Bronchial epithelial cell (primary cell): ENCODE measurements at regions not wholly inside any gene's neighbourhood (a gene's known extent, or its start where the extent isn't known, plus 50 kb on each side); places are given as distances from the start of the nearest gene placed in this dataset.
"Not testable (repeated sequence)": the region's sequence is repeated elsewhere in the genome, so short reads cannot be mapped to it uniquely, and the experiment has no call there.

ENCODE experiments used
- DNase-seq: peaks from one replicate; pipeline ENCODE4 v3.0.0-alpha.2; 2010; ENCODE audit warnings: low read depth
- FAIRE-seq: peaks from 2 replicates; lab custom pipeline; 2011; peaks lifted over from hg19 to GRCh38; lab: Jason Lieb, UNC
- H3K27me3 ChIP-seq: 2 replicates; pipeline ENCODE4 v1.5.1; 2011; ENCODE audit warnings: low read length; ENCODE audit not compliant: control insufficient read depth, insufficient read depth
- H3K36me3 ChIP-seq: 2 replicates; pipeline ENCODE4 v1.5.1; 2011; ENCODE audit warnings: low read length; ENCODE audit not compliant: control insufficient read depth, insufficient read depth
- H3K4me3 ChIP-seq: 2 replicates; pipeline ENCODE4 v1.5.1; 2011; ENCODE audit warnings: mild to moderate bottlenecking, low read depth, low read length, control low read depth
- TF ChIP-seq, protein P1 (sequence below): IDR thresholded peaks from 2 replicates; pipeline ENCODE4 v1.5.1; 2011; ENCODE audit warnings: mild to moderate bottlenecking, moderate library complexity, low read length, control low read depth, inconsistent platforms; ENCODE audit not compliant: insufficient read depth, severe bottlenecking

DNA sequence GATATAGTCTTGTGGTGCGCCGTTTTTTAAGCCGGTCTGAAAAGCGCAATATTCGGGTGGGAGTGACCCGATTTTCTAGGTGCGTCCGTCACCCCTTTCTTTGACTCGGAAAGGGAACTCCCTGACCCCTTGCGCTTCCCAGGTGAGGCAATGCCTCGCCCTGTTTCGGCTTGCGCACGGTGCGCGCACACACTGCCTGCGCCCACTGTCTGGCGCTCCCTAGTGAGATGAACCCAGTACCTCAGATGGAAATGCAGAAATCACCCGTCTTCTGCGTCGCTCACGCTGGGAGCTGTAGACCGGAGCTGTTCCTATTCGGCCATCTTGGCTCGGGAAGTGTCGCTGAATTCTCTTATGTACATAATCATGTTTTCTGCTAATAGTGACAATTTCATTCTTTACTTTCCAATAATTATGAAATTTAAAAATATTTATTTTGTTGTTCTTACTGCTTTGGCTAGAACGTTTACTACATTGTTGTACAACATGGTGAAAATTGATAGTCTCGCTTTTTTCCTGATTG is 61.2 kb upstream of the MINDY3 start:
- DNase-seq, H3K4me3 ChIP-seq, H3K27me3 ChIP-seq, H3K36me3 ChIP-seq, FAIRE-seq: not testable (repeated sequence)

GRCh38 chr10:15931376-15931775 is 71.1 kb upstream of the MINDY3 start:
- Histone ChIP-seq H3K36me3 (no peaks in the 10 kb centered on the region), H3K27me3 (no peaks in the 10 kb centered on the region), H3K4me3 (no peak overlapping the region)
- DNase-seq, result no peak
- TF ChIP-seq, protein P1, sequence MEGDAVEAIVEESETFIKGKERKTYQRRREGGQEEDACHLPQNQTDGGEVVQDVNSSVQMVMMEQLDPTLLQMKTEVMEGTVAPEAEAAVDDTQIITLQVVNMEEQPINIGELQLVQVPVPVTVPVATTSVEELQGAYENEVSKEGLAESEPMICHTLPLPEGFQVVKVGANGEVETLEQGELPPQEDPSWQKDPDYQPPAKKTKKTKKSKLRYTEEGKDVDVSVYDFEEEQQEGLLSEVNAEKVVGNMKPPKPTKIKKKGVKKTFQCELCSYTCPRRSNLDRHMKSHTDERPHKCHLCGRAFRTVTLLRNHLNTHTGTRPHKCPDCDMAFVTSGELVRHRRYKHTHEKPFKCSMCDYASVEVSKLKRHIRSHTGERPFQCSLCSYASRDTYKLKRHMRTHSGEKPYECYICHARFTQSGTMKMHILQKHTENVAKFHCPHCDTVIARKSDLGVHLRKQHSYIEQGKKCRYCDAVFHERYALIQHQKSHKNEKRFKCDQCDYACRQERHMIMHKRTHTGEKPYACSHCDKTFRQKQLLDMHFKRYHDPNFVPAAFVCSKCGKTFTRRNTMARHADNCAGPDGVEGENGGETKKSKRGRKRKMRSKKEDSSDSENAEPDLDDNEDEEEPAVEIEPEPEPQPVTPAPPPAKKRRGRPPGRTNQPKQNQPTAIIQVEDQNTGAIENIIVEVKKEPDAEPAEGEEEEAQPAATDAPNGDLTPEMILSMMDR, result no peak
- no peak for FAIRE-seq

DNA sequence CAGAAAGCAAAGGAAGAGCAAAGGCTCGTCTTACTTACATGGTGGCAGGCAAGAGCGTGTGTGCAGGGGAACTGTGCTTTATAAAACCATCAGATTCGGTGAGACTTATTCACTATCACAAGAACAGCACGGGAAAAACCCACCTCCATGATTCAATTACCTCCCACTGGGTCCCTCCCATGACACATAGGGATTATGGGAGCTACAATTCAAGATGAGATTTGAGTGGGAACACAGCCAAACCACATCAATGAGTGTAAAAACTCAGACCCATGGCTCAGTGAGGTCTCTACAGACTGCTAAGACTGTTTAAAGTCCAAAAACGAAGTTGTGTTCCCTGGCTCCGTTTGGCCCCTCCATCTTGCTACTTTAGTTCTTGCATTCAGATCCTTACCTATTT is 79.2 kb upstream of the MINDY3 start:
- not testable (repeated sequence) for H3K4me3 ChIP-seq, DNase-seq, H3K36me3 ChIP-seq, H3K27me3 ChIP-seq, FAIRE-seq

- no peaks in the 10 kb centered on the region for H3K36me3 ChIP-seq
- no peaks in the 10 kb centered on the region for H3K27me3 ChIP-seq
- no peak overlapping the region for H3K4me3 ChIP-seq
- no peak for DNase-seq
- FAIRE-seq, result no peak
- TF ChIP-seq, protein P1, result no peak
These were observed 83.1 kb upstream of the MINDY3 start for GRCh38 chr10:15943426-15943825.

- Histone ChIP-seq H3K36me3 (no peaks in the 10 kb centered on the region), H3K4me3 (no peak overlapping the region), H3K27me3 (no peaks in the 10 kb centered on the region)
- FAIRE-seq (no peak), DNase-seq (no peak)
- TF ChIP-seq, protein P1, result no peak
These were observed 93.9 kb upstream of the MINDY3 start for GRCh38 chr10:15954188-15954587.

DNA sequence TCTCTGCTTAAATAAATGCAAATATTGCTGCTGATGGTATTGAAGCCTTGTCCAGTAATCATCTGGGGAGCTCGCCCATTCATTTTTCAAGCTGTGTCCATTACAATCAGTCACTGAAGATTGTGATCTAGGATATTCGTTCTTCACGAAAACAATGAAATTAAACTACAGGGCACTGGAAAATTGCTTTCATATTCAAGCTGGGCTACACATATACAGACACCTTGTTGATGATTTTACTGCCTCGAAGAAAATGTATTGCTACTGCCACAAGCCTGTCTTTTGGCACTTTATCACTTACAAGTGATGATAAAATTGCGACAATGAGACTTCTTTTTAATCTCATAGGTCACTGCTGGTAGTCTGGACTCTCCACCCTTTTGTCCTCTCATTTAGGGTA is 100.0 kb upstream of the MINDY3 start:
- no peak overlapping the region for H3K4me3 ChIP-seq
- H3K36me3 ChIP-seq, result no peaks in the 10 kb centered on the region
- DNase-seq (no peak), FAIRE-seq (no peak)
- TF ChIP-seq, protein P1, result no peak
- no peaks in the 10 kb centered on the region for H3K27me3 ChIP-seq

DNA sequence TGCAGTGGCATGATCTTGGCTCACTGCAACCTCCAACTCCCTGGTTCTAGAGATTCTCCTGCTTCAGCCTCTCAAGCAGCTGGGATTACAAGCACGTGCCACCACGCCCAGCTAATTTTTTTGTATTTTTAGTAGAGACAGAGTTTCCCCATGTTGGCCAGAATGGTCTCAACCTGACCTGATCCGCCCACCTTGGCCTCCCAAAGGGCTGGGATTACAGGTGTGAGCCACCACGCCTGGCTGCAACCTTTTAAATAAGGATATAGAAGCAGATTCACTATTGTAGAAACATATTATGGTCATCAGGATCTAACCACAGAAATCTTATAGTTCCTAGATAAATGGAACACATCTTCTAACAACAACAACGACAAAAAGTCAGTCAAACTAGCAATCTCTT is 112.4 kb upstream of the MINDY3 start:
- not testable (repeated sequence) for DNase-seq, FAIRE-seq, H3K36me3 ChIP-seq, H3K27me3 ChIP-seq, H3K4me3 ChIP-seq
